ENCODE measurements at regions not wholly inside any gene's neighbourhood (a gene's known extent, or its start where the extent isn't known, plus 50 kb on each side); places are given as distances from the start of the nearest gene placed in this dataset.
"Not testable (repeated sequence)": the region's sequence is repeated elsewhere in the genome, so short reads cannot be mapped to it uniquely, and the experiment has no call there.

DNA sequence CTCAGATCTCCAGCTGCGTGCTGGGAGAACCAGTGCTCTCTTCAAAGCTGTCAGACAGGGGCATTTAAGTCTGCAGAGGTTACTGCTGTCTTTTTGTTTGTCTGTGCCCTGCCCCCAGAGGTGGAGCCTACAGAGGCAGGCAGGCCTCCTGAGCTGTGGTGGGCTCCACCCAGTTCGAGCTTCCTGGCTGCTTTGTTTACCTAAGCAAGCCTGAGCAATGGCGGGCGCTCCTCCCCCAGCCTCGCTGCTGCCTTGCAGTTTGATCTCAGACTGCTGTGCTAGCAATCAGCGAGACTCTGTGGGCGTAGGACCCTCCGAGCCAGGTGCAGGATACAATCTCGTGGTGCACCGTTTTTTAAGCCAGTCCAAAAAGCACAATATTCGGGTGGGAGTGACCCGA, 864.4 kb downstream of the GBE1 start:
- not testable (repeated sequence) for DNase-seq

DNA sequence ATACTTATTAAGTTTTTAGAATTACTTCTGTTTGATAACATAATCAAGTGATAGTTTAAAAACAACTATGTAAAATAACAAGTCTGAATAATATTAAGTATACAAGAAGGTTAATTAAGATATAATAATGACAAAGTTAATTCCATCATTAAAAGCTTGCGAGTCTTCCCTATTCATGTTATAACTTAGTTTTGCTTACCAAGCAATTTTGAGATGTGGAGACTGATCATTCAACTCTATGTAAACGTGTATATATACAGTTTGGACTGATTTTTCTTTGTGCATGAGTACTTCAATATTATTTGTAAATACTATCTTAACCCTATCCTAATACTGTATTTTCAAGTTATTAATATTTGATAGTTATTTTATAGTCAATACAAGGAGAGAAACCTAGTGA, 870.9 kb downstream of the GBE1 start:
- DNase-seq, result no peak

DNA sequence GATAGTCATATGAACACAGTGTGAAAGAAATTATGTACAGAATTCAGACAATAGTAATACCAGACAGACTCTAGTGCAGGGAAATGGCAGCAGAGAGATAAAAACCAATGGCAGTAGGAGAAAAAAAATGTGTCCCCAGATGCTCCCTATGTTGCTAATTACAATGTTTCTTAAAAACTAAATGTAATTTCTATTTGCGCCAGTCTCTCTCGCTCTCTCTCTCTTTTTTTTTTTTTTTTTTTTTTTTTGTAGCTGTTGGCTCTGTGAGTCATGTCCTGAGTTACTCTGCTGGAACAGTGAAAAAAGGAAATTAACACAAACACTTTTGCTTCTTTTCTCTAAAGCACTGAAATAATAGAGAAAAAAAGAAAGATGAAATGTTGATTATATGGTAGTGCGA, 871.9 kb downstream of the GBE1 start:
- no peak for DNase-seq

DNA sequence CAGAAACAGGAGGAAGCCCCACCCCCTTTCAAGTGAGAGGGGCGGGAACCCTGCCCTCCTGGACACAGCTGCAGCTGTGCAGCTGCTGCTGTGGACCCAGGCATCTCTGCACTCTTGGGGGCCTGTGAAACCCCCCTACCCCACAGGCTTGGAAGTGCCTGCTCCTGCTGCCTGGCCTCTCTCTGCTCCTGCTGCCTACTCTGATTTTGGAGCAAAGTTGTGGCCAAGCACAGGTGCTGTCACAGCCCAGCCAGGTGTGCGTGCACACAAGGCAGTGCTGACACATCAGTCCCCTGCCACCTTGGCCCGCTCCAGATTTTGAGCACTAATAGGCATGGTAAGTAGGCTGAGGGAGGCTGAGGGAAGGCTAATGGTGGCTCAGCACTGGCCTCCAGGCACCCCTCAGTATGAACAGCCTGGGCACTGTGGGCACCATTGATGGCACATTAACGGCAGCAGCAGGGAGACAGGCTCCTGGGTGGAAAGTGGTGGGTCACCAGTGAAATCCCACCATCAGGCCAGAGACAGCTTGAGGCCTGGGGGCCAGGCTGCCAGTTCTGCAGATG, 890.9 kb downstream of the GBE1 start:
- no peak for DNase-seq

DNA sequence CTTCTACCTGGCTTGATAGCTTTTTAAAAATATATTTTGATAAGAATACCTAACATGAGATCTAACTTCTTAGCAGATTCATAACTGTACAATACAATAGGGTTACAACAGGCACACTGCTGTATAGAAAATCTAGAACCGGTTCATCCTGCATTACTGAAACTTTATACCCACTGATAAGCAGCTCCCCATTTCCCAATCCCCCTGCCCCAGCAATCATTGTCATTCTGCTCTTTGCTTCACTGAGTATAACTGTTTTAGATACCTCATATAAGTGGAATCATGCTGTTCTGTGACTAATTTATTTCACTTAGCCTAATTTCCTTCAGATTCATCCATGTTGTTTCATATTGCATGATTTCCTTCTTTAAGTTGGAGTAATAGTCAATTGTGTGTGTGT, 906.0 kb downstream of the GBE1 start:
- DNase-seq, result no peak

DNA sequence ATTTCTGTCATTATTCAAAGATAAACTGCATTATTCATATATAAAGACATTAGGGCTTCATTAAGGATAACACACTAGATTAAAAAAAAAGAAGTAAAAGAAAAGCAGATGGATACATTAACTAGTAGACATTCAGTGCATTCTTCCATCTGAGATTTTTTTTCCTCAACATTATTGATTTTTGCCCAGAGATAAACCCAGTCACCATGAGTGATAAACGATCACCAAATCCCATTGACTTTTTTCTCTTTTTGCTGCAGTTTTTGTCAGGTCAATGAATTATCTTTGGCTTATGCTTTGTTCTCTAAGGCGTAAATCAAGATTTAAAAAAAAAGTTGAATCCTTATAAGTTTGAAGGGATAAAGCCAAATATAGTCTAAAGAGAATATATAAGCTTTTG, 925.0 kb downstream of the GBE1 start:
- DNase-seq, result no peak

DNA sequence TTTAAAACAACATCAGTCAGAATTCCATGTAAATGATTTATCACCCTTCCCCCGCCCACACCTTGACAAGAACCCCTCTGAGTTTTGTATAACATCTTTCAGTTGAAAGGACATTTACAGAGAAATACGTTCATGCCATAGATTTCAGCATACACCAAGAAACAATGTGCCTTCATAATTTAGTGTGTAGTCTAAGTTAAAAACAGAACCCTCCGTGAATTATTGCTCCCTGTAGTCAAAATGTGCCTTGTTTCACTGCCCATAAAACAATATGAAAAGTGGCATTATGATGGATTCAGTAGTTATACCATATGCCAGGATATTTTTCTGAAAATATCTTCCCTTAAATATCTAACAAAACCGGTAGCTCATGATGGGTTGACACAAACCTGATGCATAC, 953.9 kb downstream of the GBE1 start:
- no peak for DNase-seq

DNA sequence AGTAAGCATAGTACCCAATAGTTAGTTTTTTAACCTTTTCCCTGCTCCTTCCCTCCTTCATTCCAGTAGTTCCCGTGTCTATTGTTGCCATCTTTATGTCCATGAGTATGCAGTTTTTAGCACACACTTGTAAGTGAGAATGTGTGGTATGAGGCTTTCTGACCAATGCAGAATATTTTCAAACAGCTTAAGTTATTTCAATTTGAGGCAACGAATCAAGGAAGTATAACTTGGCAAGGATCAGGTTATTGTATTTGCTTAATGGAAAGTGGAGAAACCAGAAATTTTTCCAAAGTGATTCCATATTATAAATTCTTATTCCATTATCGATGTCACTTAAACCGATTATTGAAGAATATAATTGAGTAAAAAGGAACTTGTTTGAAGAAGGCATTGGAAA, 954.8 kb downstream of the GBE1 start:
- DNase-seq, result no peak

DNA sequence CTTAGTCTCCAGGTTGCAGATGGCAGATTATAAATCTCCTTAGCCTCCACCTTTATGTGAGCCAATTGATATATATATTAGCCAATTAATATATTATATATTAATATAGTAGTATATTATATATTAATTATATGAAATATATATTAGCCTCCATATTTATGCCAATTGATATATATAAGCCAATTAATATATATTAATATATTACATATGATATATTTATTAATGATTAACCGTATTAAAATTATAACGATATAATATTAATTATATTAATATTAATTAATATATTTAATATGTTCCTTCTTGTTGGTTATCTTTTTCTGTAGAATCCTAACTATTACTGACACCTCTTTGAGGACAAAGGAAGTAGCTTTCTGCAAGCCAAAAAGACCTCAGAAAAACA, 972.5 kb downstream of the GBE1 start:
- DNase-seq, result no peak

DNA sequence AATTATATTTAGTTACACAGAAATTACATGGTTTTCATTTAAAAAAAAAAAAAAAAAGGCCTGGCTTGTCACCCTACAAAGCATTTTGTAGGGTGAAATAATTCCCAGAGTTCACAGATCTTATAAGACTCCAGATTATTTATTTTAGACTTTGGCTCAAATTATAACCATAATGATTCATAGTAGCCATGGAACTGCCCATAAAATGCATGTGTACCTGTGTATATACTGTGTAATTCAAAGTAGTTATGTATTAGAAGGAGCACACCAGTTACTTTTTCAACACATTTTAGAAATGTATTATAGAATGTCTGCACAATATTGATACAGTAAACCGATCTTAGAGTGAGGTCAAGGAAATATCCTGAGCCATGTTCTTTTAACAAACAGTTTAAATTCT, 975.6 kb downstream of the GBE1 start:
- DNase-seq, result no peak

DNA sequence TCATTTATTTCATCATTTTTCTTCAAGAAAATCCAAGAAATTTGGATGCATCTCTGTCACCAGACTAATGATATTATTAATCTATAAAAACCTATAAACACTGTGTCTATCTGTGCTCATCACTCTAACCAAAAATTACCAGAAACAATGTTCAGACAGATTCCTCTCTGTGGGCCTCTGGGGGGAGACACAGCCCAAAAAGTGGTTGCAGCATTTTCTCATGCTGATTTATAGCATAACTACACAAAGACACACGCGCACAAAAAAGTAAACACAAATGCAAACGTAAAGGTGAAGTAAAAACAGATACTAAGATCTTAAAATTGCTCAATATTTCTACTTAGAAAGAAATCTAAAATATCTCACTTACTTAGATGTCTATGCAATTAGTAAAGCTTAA, 976.0 kb downstream of the GBE1 start:
- no peak for DNase-seq

DNA sequence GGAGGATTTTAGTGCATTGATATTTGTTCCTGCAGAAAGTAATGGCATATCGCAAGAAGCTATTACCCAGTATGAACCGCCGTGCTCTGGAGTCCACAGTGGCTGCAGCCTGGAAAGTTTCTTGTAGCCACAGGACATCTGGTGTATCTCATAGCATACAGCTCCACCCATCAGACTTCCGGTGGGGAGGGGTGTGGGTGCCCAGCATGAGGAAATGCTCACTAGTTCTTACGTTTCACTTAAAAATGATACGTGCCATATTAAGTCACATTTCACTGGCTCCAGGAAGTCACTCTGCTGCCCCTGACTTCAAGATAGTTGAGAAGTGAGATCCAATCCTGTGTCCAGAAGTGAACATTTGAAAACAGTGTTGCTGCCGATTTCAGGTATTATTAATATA, 990.4 kb downstream of the GBE1 start:
- peak; percentile 29 for DNase-seq

DNA sequence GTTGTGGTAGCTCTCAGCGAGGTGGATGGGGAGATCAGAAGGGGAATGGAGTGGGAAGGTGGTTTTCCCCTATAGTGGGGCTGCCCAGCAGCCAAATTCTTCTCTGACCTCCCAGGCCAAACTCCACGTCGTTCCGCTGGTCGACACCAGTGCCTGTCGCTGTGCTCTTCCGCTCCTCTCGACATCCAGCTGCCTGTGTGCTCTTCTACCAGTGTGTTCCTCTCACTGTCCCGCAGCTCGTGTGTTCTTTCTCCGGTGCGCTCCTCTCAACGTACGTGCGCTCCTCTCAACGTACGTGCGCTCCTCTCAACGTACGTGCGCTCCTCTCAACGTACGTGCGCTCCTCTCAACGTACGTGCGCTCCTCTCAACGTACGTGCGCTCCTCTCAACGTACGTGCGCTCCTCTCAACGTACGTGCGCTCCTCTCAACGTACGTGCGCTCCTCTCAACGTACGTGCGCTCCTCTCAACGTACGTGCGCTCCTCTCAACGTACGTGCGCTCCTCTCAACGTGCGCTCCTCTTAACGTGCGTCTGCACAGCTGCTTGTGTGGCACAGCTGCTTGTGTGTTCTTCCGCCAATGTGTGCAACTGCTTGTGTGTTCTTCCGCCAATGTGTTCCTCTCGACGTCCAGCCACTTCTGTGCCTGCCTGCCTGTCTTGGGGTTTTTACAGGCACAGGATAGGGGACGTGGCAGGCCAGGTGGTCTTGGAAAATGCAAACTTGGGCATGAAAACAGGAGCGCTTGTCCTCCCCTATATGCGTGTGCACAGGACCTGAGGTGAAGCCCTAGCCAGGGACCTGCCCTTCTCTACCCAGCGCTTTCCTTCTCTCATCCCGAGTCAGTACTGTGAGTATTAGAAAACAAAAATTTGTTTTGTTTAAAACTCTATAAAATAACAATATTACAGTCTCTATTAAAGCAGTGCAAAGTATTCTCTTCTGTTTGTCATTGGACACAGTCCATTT, 991.1 kb downstream of the GBE1 start:
- no peak for DNase-seq

DNA sequence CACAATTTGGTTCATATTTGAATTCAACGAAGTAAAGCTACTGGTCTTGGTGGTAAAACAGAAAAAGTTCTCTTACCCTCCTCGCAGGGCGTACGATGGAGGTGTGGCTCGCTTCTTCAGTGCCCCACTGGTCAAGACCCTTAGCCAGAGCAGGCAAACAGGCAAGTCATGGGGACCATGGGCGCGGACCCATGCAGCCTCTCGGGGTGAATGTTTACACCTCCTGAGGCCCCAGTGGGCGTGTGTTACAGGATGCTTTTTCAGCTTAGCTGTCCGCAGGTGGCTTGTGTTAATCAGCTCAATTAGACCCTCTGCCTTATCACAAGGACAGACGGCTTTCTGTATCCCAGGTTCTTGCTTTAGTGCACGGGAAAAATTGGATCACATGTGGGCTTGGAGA, 991.8 kb downstream of the GBE1 start:
- DNase-seq, result no peak

DNA sequence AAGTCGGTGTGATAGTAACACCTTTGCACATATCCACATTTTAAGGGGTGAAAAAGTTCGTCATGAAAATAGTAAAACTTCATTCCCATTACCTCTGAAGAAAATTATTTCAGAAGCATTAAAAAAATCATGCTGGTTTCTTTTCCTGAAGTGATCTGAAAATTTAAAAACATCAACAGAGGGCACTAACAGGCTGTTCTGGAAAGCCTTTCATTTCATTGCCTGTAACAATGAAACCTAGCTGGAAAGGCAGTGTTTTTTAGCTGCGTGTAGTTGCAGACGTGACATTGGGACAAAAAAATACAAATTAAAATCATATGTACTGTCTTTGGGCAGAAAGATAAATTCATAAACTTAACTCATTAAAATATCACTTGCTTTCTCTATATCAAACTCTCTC, 993.8 kb downstream of the GBE1 start:
- no peak for DNase-seq

DNA sequence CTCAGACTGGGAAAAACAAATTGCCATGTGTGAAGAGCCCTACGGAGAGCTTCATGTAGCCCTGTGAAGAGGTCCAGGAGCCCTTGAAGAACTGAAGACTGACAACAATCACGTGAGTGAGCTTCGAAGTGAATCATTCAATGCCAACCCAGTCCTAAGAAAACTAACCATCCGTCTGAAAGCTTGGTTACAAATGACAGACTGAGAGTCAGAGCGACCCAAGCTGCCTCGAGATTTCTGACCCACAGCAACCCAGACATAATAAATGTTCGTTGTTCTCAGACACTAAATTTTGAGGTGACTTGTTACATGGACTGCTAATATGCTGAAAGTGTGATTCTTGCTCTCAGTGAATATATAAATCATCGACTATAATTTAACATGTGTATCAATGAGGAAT, 987.2 kb upstream of the ROBO1 start:
- no peak for DNase-seq

DNA sequence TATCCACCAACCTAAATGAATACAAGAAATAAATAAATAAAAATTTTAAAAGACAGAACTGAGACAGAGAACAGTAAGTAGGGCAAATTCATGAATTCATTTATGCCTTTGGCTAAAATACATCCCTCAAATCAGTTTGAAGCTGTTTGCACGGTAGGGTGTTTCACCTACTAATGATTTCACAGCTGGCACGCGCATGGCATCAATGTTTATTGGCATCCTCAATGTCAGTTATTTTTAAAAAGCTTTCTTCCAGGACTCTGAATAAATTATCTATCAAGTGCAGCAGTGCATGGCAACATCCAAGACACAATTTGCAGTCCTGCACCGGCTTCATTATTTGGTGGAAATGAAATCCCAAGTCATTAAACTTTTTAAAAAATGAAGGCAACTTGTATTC, 985.2 kb upstream of the ROBO1 start:
- DNase-seq, result no peak

DNA sequence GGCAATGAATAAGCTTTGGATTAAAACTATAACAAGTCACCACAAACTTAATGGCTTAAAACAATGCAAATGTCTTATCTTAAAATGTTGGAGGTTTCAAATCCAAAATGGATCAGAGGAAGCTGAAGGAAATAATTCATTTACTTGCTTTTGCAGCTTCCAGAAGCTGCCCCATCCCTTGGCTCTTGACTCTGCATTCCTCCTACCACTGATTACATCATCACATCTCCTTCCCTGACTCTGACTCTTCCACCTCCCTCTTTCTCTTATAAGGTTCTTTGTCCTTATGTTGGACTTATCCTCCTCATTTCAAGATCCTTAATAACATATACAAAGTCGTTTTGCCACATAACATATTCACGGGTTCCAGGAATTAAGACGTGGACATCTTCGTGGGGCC, 982.8 kb upstream of the ROBO1 start:
- DNase-seq, result no peak

DNA sequence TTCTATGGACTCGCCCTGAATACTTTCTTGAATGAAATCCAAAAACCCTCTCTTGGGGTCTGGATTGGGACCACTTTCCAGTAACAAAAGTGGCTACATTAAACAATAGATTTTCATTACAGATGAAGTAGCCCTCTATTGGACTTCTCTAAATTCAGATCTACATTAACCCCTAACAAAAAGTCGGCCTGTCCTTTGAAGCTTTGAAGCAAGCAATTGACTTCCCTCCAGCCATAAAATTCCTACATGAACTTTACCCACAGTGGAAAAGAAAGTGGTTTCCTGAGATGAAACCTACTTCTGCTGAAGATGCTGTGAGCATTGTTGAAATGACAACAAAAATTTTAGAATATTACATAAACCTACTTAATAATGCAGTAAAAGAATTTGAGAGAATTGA, 967.1 kb upstream of the ROBO1 start:
- DNase-seq, result no peak

DNA sequence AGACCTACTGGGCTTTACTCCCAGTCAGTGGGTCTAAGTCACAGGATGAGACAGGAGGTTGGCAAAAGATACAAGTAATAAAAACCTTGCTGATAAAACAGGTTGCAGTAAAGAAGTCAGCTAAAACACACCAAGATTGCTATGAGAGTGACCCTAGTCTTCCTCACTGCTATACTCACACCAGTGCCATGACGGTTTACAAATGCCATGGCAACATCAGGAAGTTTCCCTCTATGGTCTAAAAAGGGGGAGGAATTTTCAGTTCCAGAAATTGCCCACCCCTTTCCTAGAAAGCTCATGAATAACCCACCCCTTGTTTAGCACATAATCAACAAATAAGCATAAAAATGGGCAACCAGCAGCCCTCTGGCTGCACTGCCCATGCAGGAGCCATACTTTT, 966.7 kb upstream of the ROBO1 start:
- peak; percentile 0 for DNase-seq

DNA sequence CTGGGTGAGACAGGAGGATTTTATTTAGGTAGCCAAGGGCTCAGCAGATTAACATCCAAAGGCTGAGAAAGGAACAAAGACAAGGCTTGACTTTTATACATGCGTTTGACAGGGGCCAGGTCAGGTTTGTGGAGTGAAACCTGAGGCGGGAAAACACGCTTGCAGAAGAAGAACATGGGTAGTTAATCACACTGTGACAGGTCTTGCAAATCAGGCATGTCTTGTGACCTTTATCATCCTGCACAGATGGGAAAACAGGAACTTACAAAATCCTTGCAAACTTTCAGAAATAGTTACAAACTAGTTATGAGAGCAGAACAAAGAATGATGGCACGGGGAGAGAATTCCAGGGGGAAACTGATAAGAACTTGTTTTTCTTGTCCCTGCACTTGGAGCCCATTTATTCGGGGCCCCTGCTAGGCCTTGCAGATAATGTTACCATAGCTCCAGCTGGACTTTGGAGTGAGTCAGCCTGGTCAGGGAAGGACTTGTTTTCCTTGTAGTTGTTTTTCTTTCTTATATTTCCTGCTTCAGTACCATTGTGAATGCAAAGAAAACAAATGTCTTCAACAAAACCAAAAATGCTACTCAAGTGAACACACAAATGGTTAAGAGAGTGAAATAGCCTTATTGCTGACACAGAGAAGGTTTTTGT, 965.9 kb upstream of the ROBO1 start:
- peak; percentile 63 for DNase-seq

DNA sequence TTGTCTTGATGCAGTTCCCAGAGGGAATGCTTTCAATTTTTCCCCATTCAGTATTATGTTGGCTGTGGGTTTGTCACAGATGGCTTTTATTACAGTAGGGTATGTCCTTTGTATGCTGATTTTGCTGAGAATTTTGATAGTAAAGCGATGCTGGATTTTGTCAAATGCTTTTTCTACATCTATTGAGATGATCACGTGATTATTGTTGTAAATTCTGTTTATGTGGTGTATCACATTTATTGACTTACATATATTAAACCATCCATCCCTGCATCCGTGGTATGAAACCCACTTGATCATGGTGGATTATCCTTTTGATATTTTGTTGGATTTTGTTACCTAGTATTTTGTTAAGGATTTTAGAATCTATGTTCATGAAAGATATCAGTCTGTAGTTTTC, 959.8 kb upstream of the ROBO1 start:
- not testable (repeated sequence) for DNase-seq

DNA sequence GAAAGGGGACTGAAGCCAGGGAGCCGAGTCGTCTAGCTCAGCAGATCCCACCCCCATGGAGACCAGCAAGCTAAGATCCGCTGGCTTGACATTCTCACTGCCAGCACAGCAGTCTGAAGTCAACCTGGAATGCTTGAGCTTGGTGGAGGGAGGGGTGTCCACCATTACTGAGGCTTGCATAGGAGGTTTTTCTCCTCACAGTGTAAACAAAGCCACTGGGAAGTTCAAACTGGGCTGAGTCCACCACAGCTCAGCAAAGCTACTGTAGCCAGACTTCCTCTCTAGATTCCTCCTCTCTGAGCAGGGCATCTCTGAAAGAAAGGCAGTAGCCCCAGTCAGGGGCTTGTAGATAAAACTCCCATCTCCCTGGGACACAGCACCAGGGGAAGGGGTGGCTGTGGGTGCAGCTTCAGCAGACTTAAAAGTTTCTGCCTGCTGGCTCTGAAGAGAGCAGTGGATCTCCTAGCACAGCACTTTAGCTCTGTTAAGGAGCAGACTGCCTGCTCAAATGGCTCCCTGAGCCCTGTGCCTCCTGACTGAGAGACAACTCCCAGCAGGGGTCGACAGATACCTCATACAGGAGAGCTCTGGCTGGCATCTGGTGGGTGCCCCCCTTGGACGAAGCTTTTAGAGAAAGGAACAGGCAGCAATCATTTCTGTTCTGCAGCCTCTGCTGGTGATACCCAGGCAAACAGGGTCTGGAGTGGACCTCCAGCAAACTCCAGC, 942.0 kb upstream of the ROBO1 start:
- DNase-seq, result not testable (repeated sequence)

DNA sequence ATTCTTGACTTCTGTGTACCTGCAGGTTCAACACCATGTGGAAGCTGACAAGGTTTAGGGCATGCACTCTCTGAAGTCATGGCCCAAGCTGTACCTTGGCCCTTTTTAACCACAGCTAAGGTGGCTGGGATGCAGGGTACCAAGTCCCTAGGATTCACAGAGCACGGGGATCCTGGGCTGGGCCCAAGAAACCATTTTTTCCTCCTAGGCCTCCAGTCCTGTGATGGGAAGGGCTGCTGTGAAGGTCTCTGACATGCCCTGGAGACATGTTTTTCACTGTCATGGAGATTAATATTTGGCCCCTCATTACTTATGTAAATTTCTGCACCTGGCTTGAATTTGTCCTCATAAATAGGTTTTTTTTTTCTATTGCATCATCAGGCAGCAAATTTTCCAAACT, 937.5 kb upstream of the ROBO1 start:
- DNase-seq, result no peak
